ENCODE measurements at regions not wholly inside any gene's neighbourhood (a gene's known extent, or its start where the extent isn't known, plus 50 kb on each side); places are given as distances from the start of the nearest gene placed in this dataset.

GRCh38 chr2:19589791-19590190 lies 231.4 kb upstream of the OSR1 start:
- Histone ChIP-seq H3K4me3 (ENCODE audit: low read length) (no peak overlapping the region), H3K9me3 (ENCODE audit: low read length) (no peaks in the 10 kb centered on the region), H3K9ac (ENCODE audit: low read length) (no peak overlapping the region), H3K27me3 (ENCODE audit: low read length) (no peaks in the 10 kb centered on the region), H3K9me2 (replicated peaks; ENCODE audit: low read length) (no peaks in the 10 kb centered on the region), H3K27ac (ENCODE audit: low read length) (no peak overlapping the region), H3K79me2 (ENCODE audit: low read length) (no peaks in the 10 kb centered on the region), H3K4me1 (ENCODE audit: insufficient read depth, low read length) (peaks cover 9% of the 10 kb centered on the region; the same call in 1 of the 2 replicates), H3K36me3 (ENCODE audit: low read depth, low read length) (no peaks in the 10 kb centered on the region), H4K20me1 (ENCODE audit: low read length) (no peaks in the 10 kb centered on the region), H3F3A (ENCODE audit: low read length, unreplicated experiment) (no peaks in the 10 kb centered on the region), H2AFZ (ENCODE audit: low read length) (no peak overlapping the region), H3K4me2 (ENCODE audit: low read length) (no peak overlapping the region)
- DNase-seq, result no peak
- TF ChIP-seq CTCF (conservative IDR thresholded peaks at IDR 0.05; ENCODE audit: low read depth, low read length) (no peak), EZH2phosphoT487 (IDR thresholded peaks at IDR 0.05; ENCODE audit: borderline replicate concordance, low read length) (no peak), EZH2 (IDR thresholded peaks at IDR 0.05; ENCODE audit: low read length, unreplicated experiment) (no peak)
- CTCF ChIA-PET, result no interaction called here
- POLR2A ChIA-PET (ENCODE audit: unreplicated experiment), result no interaction called here
- no peak for ATAC-seq
- intact Hi-C loops (cut with micrococcal nuclease), result no loop called here
- BruUV-seq (replicated peaks), result no TSS peak

GRCh38 chr2:19580830-19581229 lies 222.4 kb upstream of the OSR1 start:
- ChIA-PET CTCF (no interaction called here), POLR2A (ENCODE audit: unreplicated experiment) (no interaction called here)
- DNase-seq (no peak), ATAC-seq (no peak)
- intact Hi-C loops (cut with micrococcal nuclease), result no loop called here
- Histone ChIP-seq H3K4me2 (ENCODE audit: low read length) (no peak overlapping the region), H4K20me1 (ENCODE audit: low read length) (no peaks in the 10 kb centered on the region), H3K27me3 (ENCODE audit: low read length) (no peaks in the 10 kb centered on the region), H2AFZ (ENCODE audit: low read length) (no peak overlapping the region), H3K4me1 (ENCODE audit: insufficient read depth, low read length) (peaks cover 44% of the 10 kb centered on the region), H3K4me3 (ENCODE audit: low read length) (no peak overlapping the region), H3K27ac (ENCODE audit: low read length) (no peak overlapping the region), H3F3A (ENCODE audit: low read length, unreplicated experiment) (no peaks in the 10 kb centered on the region), H3K36me3 (ENCODE audit: low read depth, low read length) (no peaks in the 10 kb centered on the region), H3K79me2 (ENCODE audit: low read length) (no peaks in the 10 kb centered on the region), H3K9ac (ENCODE audit: low read length) (no peak overlapping the region), H3K9me3 (ENCODE audit: low read length) (no peaks in the 10 kb centered on the region), H3K9me2 (replicated peaks; ENCODE audit: low read length) (no peaks in the 10 kb centered on the region)
- no peak for TF ChIP-seq EZH2 (IDR thresholded peaks at IDR 0.05; ENCODE audit: low read length, unreplicated experiment)
- no peak for TF ChIP-seq EZH2phosphoT487 (IDR thresholded peaks at IDR 0.05; ENCODE audit: borderline replicate concordance, low read length)
- no peak for TF ChIP-seq CTCF (conservative IDR thresholded peaks at IDR 0.05; ENCODE audit: low read depth, low read length)
- no TSS peak for BruUV-seq (replicated peaks)

- CTCF ChIA-PET, result no interaction called here
Measured at GRCh38 chr2:19580264-19580663, 221.8 kb upstream of the OSR1 start.

More at GRCh38 chr2:19580264-19580663, 221.8 kb upstream of the OSR1 start:
- Histone ChIP-seq H3K27me3 (ENCODE audit: low read length) (no peaks in the 10 kb centered on the region), H3K4me1 (ENCODE audit: insufficient read depth, low read length) (peaks cover 49% of the 10 kb centered on the region), H3K36me3 (ENCODE audit: low read depth, low read length) (no peaks in the 10 kb centered on the region), H3K9me3 (ENCODE audit: low read length) (no peaks in the 10 kb centered on the region), H3K79me2 (ENCODE audit: low read length) (no peaks in the 10 kb centered on the region), H3F3A (ENCODE audit: low read length, unreplicated experiment) (no peaks in the 10 kb centered on the region), H3K4me3 (ENCODE audit: low read length) (no peak overlapping the region), H3K4me2 (ENCODE audit: low read length) (no peak overlapping the region), H4K20me1 (ENCODE audit: low read length) (no peaks in the 10 kb centered on the region), H2AFZ (ENCODE audit: low read length) (no peak overlapping the region), H3K27ac (ENCODE audit: low read length) (no peak overlapping the region), H3K9me2 (replicated peaks; ENCODE audit: low read length) (no peaks in the 10 kb centered on the region), H3K9ac (ENCODE audit: low read length) (no peak overlapping the region)
- BruUV-seq (replicated peaks), result no TSS peak
- no peak for ATAC-seq
- TF ChIP-seq EZH2 (IDR thresholded peaks at IDR 0.05; ENCODE audit: low read length, unreplicated experiment) (no peak), EZH2phosphoT487 (IDR thresholded peaks at IDR 0.05; ENCODE audit: borderline replicate concordance, low read length) (no peak), CTCF (conservative IDR thresholded peaks at IDR 0.05; ENCODE audit: low read depth, low read length) (no peak)
- intact Hi-C loops (cut with micrococcal nuclease), result no loop called here
- POLR2A ChIA-PET (ENCODE audit: unreplicated experiment), result no interaction called here
- no peak for DNase-seq

All from PC-3 (cell line).